GM18858 (cell line): ENCODE measurements at regions not wholly inside any gene's neighbourhood (a gene's known extent, or its start where the extent isn't known, plus 50 kb on each side); places are given as distances from the start of the nearest gene placed in this dataset.

Experiments
- ATAC-seq: cut with Tn5 transposase; IDR thresholded peaks from one replicate; pipeline ENCODE4 v1.9.1; 2021; ENCODE audit not compliant: unreplicated experiment

DNA sequence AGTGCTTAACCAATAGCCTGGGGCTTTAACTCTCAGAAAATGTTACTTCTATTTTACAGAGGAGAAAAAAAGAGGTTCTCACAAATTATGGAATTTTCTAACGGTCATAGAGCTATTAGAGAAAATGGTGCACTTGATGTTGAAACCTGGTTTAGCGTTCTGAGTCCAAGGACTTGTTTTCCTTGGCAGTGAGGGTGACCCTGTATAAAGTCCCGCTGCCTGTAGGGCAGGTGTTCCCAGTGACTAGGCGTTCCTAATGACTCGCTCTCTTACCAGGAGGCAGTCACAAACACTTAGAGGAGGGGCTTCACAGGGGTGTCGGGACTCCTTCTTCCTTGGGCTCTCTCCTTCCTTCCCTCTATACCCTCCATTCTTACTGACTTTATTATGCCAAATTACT lies 175.8 kb downstream of the ACTR3 start:
- no peak for ATAC-seq

- no peak for ATAC-seq
Measured at GRCh38 chr2:114066186-114066747, 176.4 kb downstream of the ACTR3 start.

GRCh38 chr2:114068438-114068837 lies 178.5 kb downstream of the ACTR3 start:
- ATAC-seq: no peak

GRCh38 chr2:114076961-114077360 lies 187.1 kb downstream of the ACTR3 start:
- ATAC-seq: no peak

DNA sequence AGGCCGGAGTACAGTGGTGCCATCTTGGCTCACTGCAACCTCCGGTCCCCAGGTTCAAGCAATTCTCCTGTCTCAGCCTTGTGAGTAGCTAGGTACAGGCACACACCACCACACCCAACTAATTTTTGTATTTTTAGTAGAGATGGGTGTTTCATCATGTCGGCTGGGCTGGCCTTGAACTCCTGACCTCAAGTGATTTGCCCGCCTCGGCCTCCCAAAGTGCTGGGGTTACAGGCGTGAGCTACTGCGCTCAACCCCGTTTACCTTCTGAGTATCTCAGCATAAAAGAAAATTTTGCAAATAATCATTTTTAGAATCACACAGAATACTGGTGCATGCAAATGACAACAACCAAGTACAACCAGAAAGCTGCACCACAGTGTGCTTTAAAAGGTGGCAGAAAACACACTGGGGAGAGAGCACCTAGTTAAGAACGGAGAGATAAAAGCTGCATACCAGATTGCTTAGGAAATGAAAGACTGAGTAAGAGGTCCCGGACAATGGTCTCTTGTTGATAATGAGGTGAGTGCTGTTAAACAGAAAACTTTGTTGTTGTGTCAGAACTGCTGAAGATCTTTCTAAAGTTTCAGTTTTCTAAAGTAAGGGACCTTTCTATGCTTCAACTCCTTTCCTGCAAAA lies 189.6 kb downstream of the ACTR3 start:
- ATAC-seq: no peak

DNA sequence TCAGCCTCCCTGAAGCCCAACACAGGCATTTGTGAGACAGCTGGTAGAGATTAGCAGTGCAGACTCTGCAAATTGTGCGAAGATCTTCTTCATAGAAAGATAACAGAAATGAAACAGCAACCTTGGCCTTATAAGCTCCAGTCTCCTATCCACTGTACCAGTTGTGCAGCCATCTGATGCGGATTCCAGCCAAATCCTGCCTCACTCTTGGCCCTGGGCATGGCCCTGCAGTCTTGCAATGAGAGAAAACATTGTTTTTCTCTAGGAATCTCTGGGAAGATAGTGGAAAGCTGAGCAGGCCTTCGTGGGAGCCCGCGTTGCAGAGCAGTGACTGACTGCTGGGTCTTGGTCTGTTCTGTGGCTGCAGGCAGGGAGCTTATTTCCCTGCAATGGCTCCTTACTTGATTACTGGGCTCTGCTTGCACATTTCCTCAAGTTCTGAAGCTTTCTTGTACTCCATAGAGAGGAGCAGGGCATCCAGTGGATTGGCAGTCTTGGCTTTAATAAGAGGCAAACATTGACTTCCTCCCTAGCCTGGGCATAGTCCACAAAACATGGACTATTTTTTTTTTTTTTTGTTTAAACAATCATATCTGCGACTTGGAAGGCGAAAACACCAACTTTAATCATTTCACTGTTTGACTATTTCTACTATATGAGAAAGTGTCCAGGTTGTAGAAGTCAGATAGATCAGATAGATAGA lies 193.0 kb downstream of the ACTR3 start:
- no peak for ATAC-seq

- peak; percentile 90 for ATAC-seq
Measured at GRCh38 chr2:114083717-114084387, 194.0 kb downstream of the ACTR3 start.

- ATAC-seq: no peak
Measured at GRCh38 chr2:114085238-114085637, 195.3 kb downstream of the ACTR3 start.

DNA sequence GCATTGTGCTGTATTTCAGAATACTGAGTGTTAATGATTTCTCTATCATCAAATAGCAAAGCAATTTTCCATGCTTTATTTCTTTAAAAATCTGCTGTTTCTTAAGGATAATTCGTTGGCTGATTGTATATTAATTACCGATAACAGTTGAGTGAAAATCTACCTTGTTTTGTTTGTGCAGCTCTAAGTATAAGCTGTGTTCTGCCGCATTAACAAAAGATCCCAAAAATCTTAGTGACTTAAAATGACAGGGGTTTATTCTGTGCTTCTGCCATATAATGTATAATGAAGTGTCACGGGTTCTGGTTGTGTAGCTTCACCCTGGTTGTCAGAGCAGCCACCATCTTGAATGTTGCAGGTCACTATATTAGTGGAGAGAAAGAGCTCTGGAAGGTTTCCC lies 196.1 kb downstream of the ACTR3 start:
- no peak for ATAC-seq

DNA sequence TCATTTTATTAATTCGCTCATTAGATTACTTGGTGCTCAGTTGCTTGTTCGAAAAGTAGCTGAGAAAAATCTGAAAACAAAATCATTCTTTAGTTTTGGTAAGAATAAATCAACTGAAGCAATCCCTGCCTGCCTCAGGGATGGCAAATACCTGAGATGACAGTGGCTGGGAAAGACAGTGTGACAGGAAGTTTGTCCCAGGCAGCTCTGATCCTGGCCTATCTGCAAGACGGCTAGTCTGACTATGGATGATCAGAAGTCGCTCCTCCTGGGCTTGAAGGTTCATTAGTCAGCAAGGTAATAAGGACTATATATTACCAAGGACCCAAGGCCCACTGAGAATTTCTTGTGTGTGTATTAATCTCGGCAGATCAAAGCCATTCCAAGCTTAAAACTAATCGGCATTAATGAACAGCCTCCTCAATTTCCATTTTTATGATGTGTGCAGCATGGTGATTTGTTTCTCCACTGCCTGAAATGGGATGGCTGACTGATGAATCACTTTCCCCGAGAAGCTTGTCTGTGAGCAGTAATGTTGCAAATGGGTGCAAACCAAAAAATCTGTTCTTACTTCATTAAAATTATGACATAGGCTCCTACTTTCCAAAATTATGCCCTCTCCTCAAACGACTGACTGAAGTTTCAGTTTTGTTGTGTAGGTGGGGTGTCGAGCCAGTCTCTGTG lies 199.9 kb downstream of the ACTR3 start:
- ATAC-seq: no peak

DNA sequence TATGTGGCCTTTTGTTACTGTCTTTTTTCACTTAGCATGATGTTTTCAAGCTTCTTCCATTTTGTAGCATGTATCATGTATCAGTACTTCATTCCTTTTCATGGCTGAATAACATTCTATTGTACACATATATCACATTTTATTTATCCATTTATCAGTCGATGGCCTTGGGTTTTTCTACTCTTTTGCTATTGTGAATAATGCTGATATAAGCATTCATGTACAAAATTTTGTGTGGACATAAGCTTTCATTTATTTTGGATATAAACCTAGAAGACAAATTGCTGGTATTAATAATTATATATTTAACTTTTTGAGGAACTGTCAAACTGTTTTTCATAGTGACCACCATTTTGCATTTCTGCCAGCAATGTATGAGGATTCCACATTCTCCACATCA lies 201.1 kb downstream of the ACTR3 start:
- ATAC-seq: no peak

GRCh38 chr2:114108249-114108648 lies 218.4 kb downstream of the ACTR3 start:
- ATAC-seq: no peak

GRCh38 chr2:114108824-114109416 lies 219.0 kb downstream of the ACTR3 start:
- ATAC-seq: no peak

DNA sequence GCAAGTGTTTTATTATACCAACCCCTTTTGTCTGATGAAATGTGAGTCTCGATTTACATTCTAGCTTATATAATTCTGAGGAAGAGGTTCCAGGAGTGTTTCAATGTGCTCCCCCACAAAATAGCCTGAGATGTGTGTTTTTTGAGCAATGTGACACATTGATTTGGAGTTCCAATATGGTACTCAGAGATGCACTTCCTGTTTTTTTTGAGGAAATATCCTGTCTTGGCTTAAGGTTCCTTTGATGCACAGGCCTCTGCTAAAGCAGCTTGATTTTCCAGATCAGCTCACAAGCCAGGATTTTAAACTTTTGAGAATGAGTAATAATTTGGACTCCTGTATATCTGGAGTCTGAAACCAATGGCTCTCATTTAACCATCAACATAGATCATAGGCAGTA lies 221.4 kb downstream of the ACTR3 start:
- no peak for ATAC-seq

DNA sequence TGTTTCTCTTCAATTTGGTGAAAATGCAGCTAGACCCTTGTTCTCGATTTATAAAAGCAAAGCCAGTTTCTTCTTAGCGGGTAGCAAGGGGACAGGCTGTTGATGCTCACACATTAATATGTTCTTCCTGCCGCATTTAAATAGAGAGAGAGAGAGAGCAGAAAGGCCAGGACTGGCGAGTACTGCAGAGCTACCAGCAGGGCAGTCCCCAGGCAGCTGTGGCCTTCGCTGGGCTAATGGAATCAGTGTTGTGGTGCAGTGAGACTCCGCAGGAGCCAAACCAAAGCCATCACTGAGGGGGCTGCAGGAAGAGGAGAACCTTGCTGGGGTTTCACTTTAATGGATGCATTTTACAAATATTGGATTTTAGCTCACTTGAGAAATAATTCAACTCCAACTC lies 223.6 kb downstream of the ACTR3 start:
- ATAC-seq: no peak

DNA sequence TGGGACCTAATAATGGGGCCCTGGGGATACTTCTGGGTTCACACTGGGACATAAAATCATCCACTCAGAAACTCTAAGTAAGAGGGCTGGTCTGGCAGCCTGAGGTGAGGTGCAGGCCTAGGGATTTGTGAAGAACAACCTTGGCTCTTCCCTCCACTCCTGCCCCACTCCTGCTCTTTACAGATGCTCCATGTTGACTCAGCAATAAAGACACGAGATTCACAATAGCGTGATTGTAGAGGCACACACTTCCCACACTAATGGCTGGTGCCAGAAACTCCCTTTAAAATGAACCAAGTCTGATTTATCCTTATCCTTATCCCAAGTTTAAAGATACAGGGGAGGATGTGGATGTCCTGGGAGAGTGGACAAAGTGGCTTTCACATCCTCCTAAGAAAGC lies 228.2 kb downstream of the ACTR3 start:
- ATAC-seq: no peak

DNA sequence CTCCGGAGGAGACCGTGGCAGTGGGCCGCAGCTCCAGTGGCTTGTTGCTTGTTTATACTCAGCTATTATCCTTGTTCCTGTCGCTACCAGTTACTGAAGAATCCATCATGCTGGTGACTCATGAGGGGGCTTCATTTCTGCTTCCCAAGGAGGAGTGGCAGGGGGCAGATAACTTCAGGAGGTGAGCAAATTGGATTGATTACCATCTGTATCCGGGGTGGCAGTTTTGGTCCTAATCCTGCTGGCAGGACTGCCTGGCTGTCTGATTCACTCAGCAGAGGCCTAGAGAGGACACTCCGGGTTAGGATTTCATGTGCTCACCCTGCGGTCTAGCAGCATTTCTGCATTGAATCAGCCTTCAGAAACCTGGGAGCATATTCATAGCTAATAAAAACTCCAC lies 230.0 kb downstream of the ACTR3 start:
- no peak for ATAC-seq

- ATAC-seq: no peak
Measured at GRCh38 chr2:114122930-114123329, 233.0 kb downstream of the ACTR3 start.

DNA sequence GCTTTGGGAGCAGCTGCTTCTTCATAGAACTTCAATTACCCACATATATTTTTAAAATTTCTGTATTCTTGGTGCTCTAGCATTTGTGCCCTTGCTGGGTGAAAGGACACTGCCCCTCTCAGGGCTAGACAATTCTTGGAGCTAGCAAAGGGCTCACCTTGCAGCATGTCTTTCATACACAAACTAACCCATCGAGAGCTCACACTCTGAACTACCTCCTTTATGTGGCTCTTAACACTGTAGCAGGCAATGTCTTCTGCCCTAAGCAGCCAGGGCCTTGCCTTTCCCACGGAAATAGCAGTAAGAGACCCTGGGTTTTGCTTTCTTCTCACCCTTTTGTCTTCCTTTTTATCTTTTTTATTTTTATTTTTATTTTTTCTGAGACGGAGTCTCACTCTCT lies 234.0 kb downstream of the ACTR3 start:
- no peak for ATAC-seq

- ATAC-seq: no peak
Measured at GRCh38 chr2:114127372-114127771, 237.5 kb downstream of the ACTR3 start.

GRCh38 chr2:114128263-114128662 lies 238.4 kb downstream of the ACTR3 start:
- ATAC-seq: no peak
